ENCODE measurements at regions not wholly inside any gene's neighbourhood (a gene's known extent, or its start where the extent isn't known, plus 50 kb on each side); places are given as distances from the start of the nearest gene placed in this dataset.

DNA sequence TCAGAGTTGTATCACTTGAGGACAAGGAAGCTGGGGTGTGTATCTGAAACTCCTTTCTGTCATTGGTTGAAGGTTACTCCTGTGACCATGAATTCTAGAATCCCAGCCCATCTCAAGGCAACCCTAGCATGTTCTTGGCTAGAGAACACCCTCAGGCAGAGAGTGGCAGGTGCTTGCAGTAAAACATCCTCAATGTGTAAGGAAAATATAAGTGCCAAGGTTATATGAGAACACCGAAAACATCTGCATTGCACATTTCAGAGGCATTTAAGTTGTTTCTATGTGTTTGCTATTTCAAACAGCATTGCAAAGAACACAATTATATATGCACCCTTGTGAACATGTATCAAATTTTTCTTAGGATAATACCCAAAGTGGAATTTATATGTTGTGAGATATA, 471.9 kb downstream of the USP25 start:
- no peak for DNase-seq (ENCODE audit: low spot score)
- in situ Hi-C loops (cut with MboI; ENCODE audit: low pct_unique_long_range_greater_than_20kb, low sequenced_read_pairs, unreplicated experiment): no loop called here
- TF ChIP-seq, protein P1, sequence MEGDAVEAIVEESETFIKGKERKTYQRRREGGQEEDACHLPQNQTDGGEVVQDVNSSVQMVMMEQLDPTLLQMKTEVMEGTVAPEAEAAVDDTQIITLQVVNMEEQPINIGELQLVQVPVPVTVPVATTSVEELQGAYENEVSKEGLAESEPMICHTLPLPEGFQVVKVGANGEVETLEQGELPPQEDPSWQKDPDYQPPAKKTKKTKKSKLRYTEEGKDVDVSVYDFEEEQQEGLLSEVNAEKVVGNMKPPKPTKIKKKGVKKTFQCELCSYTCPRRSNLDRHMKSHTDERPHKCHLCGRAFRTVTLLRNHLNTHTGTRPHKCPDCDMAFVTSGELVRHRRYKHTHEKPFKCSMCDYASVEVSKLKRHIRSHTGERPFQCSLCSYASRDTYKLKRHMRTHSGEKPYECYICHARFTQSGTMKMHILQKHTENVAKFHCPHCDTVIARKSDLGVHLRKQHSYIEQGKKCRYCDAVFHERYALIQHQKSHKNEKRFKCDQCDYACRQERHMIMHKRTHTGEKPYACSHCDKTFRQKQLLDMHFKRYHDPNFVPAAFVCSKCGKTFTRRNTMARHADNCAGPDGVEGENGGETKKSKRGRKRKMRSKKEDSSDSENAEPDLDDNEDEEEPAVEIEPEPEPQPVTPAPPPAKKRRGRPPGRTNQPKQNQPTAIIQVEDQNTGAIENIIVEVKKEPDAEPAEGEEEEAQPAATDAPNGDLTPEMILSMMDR (IDR thresholded peaks at IDR 0.05; ENCODE audit: extremely low read depth, insufficient read depth, missing control alignments): no peak

DNA sequence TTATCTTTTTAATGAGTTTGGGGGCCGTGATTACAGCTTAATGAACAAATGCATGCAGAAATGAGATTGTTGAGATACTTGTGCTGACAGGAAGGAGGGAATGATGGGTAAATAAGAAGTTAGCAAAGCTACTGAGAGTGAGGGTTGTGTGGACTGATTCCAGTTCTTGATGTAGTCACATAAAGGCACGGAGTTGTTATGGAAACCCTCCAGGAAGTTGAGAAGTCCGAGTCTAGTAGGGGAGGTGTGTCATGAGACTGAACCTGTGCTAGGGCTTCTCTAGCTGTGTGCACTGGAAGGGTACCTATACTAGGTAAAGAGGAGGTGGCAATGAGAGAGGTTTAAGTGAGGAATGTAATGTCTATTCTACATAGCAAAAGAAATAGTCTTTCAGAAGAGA, 475.7 kb downstream of the USP25 start:
- TF ChIP-seq, protein P1 (IDR thresholded peaks at IDR 0.05; ENCODE audit: extremely low read depth, insufficient read depth, missing control alignments): no peak
- in situ Hi-C loops (cut with MboI; ENCODE audit: low pct_unique_long_range_greater_than_20kb, low sequenced_read_pairs, unreplicated experiment): no loop called here
- no peak for DNase-seq (ENCODE audit: low spot score)

DNA sequence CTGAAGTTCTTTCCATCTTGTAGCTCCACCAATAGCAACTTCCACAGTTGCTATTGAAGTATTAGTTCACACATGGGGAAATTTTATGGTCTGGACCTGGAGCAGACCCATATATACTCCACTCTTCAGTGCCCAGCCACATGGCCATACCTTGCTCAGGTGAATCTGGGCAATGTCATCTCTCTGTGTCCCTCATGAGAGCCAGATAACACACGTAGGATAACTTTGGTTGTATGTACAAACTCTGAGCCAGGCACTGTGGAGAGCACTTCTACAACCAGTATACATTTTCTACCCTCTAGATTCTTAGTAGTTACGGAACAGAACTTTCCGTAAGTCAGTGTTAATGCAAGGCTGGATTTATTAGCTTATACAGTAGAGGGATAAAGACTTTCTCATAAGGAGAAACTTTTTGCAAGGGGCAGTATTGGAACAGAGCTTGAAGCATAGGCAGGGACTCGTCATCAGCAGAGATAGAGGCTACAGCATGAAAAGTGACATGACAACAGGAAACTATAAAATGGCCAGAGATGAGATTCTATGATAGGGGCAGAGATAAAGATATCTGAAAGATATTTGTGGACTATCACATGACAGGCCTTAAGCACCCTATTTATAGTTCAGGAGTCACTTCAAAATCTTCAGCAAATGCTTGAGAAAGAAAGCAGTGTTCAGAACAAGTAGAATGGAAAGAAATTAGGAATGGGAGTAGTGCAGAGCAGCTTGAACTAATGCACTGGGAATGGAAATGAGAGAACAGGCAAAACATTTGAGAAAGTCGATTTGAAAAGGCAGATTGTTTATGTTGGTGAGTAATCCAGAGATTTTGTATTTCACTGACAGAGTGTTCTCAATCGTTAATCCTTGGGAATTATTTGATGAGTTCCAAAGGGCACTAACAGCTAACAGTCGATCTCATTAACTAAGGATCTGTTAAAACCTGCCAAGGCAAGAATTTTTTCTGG, 481.8 kb downstream of the USP25 start:
- DNase-seq (ENCODE audit: low spot score): no peak
- TF ChIP-seq, protein P1 (IDR thresholded peaks at IDR 0.05; ENCODE audit: extremely low read depth, insufficient read depth, missing control alignments): no peak
- in situ Hi-C loops (cut with MboI; ENCODE audit: low pct_unique_long_range_greater_than_20kb, low sequenced_read_pairs, unreplicated experiment): no loop called here

DNA sequence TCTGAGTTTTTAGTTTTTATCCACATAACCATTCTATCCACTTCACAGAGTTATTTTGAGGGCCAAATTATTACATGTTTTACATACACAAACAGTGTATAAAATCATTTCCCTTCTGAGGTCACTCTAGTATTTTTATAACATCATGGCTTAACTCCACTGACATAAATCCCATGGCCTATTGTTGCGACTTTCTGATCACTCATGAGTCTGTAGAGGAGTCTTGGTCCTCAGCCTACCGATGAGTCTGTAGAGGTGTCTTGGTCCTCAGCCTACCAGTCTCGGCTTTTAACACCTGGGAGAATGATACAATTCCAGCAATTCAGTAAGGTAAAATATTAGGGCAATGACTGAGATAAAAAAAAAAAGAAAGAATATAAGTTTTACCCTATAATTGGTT, 483.7 kb downstream of the USP25 start:
- TF ChIP-seq, protein P1 (IDR thresholded peaks at IDR 0.05; ENCODE audit: extremely low read depth, insufficient read depth, missing control alignments): no peak
- DNase-seq (ENCODE audit: low spot score): no peak
- in situ Hi-C loops (cut with MboI; ENCODE audit: low pct_unique_long_range_greater_than_20kb, low sequenced_read_pairs, unreplicated experiment): no loop called here

DNA sequence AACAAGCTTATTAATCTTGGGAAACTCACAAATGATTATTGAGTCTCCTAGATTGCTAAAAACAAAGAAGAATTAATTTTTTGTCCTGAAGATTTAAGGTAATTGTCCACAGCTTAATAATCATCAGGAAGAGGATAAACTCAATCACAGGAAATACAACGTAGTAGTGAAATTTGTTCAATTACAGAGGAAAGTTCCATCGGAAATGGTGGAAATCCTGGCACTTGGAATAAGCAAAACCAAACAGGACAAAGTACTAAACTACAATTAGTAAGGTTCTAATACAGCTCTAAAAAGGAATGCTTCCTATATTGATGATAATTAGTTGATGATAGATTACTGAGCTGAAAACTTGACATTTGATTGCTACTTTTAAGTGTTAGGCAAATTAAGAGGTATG, 485.4 kb downstream of the USP25 start:
- DNase-seq (ENCODE audit: low spot score): no peak
- in situ Hi-C loops (cut with MboI; ENCODE audit: low pct_unique_long_range_greater_than_20kb, low sequenced_read_pairs, unreplicated experiment): no loop called here
- TF ChIP-seq, protein P1 (IDR thresholded peaks at IDR 0.05; ENCODE audit: extremely low read depth, insufficient read depth, missing control alignments): no peak

DNA sequence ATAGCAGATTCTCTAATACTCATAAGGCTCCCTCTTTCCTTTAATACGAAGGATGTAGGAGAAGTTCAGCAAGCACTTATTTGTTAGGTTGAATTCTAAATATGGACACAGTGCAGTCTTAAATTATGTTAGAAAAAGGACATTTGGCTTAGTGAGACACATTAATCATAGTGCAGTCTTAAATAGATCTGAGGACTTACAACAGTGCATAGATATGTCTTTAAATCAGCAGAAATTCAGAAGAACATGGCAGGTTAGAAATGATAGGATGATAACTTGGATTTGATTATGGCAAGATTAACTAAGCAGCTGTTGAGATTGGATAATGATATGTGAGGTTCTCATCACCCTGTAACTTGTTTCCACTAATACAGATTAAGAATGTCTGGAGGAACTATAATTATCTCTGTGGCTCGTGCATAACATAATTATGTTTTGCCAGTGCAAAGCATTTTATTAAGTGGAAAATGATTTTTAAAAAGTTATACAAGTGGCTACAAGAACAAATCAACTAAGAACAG, 485.9 kb downstream of the USP25 start:
- DNase-seq (ENCODE audit: low spot score): no peak
- TF ChIP-seq, protein P1 (IDR thresholded peaks at IDR 0.05; ENCODE audit: extremely low read depth, insufficient read depth, missing control alignments): no peak
- in situ Hi-C loops (cut with MboI; ENCODE audit: low pct_unique_long_range_greater_than_20kb, low sequenced_read_pairs, unreplicated experiment): no loop called here
